ENCODE measurements at regions not wholly inside any gene's neighbourhood (a gene's known extent, or its start where the extent isn't known, plus 50 kb on each side); places are given as distances from the start of the nearest gene placed in this dataset.

DNA sequence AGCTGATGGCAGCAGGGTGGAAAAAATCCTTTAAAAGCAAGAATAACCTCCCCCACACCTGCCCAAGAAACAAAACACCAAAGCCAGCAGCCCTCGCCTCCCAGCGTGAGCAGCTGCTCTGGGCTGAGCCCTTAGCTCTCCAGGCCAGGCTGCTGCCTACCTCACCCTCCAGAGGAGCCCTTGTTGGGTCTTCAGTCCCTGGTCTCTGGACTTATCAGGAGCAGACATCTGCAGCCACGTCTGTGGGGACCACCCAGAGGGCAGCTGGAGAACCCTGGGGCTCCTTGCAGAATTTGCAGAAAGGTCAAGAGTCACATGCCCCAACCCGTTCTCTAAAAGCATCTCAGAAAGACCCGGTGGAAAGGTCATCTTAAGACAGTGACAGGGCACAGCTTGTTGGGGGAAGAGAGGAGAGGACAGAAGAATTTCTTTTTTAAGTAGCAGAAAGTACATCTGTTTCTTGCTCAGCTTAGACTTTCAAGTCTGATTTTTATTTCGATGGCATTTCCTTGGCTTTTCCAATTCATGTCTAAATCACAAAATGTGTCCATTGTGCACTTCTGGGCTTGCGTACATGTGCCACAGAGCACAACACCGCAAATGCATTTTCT, 425.7 kb upstream of the NFE2L3 start:
- TF ChIP-seq, protein P1, sequence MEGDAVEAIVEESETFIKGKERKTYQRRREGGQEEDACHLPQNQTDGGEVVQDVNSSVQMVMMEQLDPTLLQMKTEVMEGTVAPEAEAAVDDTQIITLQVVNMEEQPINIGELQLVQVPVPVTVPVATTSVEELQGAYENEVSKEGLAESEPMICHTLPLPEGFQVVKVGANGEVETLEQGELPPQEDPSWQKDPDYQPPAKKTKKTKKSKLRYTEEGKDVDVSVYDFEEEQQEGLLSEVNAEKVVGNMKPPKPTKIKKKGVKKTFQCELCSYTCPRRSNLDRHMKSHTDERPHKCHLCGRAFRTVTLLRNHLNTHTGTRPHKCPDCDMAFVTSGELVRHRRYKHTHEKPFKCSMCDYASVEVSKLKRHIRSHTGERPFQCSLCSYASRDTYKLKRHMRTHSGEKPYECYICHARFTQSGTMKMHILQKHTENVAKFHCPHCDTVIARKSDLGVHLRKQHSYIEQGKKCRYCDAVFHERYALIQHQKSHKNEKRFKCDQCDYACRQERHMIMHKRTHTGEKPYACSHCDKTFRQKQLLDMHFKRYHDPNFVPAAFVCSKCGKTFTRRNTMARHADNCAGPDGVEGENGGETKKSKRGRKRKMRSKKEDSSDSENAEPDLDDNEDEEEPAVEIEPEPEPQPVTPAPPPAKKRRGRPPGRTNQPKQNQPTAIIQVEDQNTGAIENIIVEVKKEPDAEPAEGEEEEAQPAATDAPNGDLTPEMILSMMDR (IDR thresholded peaks at IDR 0.05) = no peak
- TF ChIP-seq POLR2A (IDR thresholded peaks at IDR 0.05) = no peak
